ENCODE measurements at regions not wholly inside any gene's neighbourhood (a gene's known extent, or its start where the extent isn't known, plus 50 kb on each side); places are given as distances from the start of the nearest gene placed in this dataset.
"Not testable (repeated sequence)": the region's sequence is repeated elsewhere in the genome, so short reads cannot be mapped to it uniquely, and the experiment has no call there.

DNA sequence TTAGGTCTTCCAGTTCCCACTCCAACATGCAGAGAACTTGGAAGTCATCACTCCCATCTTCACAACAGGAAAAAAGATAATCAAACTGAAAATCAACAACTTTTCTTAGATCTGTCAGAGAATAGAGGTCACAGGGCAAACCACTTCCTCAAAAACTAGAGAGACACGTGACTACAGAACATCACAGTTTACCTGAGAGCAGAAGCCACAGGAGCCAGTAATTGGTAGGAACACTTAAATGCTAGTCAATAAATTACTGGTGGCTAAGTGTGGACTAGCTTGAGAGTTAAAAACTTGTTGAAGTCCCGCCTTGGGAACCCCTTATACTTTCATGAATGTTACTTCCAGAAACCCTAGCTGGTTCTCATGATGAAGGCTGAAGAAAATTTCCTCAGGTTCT is 81.1 kb downstream of the THSD1 start:
- DNase-seq, result not testable (repeated sequence)

DNA sequence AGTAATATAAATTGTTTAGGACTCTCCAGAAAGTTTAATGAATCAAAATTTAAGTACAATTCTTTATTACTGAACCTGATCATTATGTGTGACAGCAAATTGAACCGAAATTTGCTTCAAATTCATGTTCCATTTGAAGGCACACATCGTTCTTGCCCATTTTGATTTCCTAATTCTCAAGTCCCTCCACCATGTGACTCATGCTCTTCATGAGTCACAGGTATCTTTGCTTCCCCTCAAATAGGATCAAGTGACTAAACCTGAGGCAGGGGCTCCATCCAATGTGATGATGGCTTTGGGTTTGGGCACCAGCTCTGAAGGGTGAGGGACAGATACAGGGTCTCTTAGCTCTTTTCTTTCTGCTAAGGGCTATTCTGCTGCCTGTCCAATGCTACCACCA is 86.1 kb downstream of the THSD1 start:
- no peak for DNase-seq

DNA sequence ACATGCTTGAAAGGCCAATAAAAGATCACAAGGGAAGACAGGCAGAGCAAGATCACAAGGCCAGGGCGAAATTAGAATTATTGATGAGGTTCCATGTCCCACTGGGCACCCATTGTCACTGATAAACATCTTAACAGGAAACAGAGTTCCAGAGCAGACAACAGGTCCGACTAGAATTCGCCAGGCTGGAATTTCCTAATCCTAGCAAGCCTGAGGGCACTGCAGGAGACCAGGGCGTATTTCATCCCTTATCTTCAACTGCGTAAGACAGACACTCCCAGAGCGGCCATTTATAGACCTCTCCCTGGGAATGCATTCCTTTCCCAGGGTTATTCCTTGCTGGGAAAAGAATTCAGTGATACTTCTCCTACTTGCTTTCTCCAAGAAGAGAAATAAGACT is 96.1 kb downstream of the THSD1 start:
- DNase-seq, result not testable (repeated sequence)

DNA sequence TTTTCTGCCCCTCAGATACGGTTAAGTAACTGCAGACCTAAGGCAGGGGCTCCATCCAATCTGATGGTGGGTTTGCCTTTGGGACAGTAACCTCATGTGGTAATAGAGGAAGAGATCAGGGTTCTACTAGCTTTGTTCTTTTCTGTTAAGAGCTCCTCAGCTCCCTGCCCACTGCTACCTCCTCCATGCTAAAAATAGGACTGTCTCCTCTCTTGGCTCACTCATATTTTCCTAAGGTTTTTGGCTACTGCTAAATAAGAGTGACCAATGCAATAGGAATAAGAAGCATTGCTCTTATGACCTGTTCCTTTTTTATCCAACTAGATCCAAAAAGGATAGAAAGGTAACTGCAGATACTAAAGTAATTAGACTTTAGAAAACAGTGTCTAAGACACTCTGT is 99.6 kb downstream of the THSD1 start:
- DNase-seq, result not testable (repeated sequence)

DNA sequence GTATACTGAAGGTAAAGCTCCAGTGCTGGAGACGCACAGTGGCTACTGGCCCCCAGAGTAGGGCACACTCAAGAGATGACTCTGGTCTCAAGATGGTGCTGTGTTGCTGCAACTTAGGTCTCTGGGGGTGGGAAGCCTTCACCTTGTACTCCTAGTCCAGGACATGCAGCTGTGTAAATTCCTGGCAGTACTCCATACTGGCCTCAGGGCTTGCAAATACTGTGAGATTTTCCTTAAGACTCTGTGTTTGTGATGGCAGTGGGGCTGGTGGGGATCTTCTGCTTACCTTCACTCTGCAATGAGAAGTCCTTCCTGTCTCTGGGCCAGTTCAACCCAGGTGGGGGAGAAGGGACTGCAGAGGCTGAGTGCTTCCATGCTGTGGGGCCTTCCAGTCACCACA is 102.9 kb downstream of the THSD1 start:
- DNase-seq, result not testable (repeated sequence)

DNA sequence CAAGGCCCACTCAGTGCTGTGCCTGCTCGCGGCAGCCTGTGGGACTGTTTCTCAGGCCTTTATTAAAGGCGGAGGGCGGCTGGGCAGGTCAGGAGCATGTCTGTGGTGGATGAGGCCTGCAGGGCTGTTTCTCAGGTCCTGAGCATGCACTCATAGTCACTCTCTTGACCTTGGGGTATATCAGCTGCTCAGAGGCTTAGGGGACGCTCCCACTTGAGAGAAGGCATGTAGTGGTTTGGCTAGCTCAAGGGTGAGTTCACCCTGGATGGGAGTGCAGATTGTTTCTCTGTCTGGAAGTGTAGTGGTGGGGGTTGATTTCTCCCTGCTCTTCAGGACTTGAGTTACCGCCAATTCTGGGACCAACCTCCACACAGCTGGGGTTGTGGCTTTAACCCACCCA is 103.3 kb downstream of the THSD1 start:
- DNase-seq, result not testable (repeated sequence)

DNA sequence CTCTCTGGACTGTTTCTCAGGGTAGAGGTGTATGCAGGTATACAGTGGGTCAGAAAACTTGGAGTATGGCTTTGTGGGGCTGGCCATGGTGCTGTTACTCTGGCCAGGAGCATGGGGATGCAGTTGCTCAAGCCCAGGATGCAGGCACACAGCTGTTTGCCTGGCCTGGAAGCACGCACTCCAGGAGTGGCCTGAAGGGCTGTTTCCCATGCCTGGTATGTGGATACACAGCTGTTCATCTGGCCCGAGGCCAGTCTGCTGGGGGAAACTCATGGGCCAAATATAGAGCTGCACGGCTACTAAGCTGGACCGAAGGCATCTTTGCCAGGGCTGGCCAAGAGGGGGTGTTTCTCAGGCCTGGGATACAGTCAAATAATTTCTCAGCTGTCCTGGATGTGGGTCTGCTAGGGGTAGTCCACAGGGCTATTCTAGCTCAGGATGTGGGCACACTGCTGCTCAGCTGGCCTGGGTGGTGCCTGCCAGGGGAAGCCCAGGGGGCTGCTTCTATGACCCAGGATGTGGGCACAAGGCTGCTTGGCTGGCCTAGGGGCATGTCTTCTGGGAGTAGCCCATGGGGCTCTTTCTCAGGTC is 104.1 kb downstream of the THSD1 start:
- DNase-seq, result not testable (repeated sequence)

DNA sequence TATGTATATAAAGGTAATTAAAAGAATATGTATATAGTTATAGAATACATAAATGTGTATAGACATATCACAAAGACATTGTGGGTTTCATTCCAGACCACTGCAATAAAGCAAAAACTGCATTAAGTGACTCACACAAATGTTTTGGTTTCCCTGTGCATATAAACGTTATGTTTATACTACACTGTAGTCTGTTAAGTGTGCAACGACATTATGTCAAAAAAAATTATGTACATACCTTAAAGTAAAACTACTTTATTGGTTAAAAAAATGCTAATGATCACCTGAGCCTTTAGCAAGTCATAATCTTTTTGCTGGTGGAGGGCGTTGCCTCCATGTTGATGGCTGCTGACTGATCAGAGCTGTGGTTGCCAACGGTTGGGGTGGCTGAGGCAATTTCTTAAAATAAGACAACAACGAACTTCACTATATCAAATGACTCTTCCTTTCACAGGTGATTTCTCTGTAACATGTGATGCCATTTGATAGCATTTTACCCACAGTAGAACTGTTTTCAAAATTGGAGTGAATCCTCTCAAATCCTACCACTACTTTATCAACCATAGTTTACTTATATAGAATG is 107.8 kb downstream of the THSD1 start:
- DNase-seq, result not testable (repeated sequence)

DNA sequence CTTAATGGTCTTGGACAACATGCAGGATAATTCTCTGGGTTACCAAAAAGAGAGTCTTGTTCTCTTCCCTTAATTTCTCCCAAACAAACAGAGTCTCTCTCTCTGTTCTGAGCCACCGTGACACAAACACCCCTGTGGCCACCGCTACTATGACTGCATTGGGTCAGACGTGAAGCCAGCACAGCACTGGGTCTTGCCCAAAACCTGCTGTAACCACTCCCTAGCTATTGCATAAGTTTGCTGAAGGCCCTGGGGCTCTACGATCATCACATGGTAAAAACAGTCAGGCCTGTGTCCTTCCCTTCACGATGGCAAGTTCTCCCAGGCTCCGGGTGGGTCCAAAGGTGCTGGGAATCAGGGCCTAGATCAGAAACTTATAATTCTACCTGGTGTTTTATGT is 117.1 kb downstream of the THSD1 start:
- DNase-seq, result not testable (repeated sequence)

DNA sequence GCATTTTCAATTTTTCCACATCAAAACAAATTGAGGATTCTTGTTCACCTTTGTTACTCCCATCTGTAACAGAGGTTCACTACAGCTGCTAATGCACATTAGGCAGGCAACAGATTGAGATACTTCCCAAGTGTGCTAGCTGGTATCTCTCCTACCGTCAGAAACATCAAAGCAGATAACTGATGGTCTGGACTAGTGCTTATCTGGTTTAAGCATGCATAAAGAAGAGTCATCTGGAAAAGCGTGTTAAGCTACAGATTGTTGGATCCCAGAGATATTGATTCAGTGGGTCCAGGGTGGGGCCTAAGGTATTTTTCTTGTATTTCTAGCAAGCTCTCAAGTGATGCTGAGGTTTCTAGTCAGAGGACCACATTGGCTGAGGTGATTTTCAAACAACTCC is 122.0 kb upstream of the NEK3 start:
- DNase-seq, result not testable (repeated sequence)

DNA sequence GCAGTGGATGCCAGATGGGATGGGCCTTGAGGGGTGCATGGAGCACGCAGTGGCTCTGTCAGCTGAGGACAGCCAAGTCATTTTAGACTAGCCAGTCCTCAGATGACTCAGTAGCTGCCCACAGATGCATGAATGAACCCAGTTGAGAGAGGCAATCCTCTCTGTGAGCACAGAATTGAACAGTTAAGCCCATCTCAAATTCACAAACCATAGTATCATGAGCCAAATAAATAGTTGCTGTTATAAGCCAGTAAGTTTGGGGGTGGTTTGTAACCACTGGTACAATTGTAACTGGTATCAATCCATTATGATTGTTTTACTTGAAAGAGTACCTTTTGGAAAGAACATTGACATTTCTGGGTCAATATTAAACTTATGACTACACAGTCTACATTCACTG is 120.0 kb upstream of the NEK3 start:
- DNase-seq, result not testable (repeated sequence)

DNA sequence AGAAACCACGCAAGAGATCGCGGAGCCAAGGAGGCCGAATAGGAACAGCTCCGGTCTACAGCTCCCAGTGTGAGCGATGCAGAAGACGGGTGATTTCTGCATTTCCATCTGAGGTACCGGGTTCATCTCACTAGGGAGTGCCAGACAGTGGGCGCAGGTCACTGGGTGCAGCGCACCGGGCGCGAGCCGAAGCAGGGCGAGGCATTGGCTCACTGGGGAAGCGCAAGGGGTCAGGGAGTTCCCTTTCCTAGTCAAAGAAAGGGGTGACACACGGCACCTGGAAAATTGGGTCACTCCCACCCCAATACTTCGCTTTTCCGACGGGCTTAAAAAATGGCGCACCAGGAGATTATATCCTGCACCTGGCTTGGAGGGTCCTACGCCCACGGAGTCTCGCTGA is 94.9 kb upstream of the NEK3 start:
- DNase-seq, result not testable (repeated sequence)

DNA sequence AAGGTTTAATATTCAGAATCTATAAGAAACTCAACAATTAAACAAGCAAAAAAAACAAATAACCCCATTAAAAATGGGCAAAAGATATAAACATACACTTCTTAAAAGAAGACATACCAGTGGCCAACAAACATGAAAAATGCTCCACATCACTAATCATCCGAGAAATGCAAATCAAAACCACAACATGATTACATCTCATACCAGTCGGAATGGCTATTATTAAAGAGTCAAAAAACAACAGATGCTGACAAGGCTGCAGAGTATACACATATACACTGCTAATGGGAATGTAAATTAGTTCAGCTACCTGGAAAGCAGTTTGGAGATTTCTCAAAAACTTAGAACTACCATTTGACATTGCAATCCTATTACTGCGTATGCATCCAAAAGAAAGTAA is 81.4 kb upstream of the NEK3 start:
- DNase-seq, result not testable (repeated sequence)

DNA sequence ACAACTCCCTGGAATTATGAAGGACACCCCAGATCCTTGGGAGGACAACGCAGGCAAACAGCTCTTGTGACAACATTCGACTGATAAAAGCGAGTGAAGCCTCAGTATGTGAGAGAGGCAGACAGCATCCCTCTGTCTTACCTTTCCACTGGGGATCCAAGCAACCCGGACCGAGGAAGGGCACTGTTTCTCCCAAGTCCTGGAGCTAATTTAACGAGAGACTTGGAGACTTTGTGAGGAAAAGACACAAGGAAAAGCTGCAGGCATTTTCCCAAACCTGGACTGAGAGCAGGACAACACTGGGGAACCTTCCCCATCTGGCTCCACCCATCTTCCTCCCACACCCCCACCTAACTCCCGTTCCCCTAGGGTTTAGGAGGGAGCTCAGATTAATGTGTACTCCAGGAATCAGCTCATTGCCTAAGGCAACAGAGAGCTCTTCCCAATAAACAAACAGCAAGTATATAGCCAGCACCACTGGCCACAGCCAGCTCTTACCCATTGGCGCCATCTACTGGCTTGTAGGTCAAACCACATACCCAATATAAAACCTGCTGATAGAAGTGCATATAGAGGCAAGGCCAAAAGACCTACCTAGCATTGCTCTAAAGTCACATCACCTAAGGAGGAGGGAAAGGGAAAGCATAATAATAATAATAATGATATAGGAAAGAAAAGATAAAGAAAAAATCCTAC is 76.7 kb upstream of the NEK3 start:
- DNase-seq, result peak; percentile 58

DNA sequence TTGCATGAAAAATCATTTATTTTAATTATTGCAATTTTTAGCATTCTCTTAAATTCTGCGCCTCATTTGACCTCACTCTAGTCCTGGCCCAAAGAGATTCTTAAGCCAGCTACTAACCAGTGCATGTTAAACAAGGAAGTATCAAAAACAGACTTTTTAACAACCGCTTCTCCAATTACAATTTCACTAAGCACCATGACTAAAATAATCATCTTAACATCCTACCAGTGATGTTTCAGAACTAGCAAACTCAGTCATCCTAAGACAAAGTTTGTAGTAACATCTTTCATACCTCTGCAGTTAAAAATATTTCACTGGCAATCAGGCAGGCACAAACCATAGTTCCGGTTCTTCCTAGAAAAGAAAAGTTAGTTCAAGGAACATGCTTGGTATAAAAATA is 75.5 kb upstream of the NEK3 start:
- DNase-seq, result not testable (repeated sequence)

DNA sequence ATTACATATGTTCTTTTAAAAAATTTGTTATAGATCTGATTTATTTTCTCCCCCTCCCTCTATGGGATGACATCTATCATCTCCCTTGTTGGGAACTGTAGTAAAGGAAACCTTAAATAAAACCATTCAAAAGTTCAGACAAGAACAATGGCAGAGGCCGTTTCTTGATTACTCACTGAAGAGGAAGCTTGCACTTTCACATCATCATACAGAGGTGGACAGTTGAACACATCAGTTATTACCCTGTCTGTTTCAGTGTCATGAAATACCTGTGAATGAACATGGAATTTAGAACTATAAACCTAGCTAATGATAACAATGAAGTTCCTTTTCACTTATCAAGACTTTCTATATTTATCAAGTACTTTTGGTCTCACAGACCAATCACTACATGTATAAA is 63.7 kb upstream of the NEK3 start:
- DNase-seq, result not testable (repeated sequence)

DNA sequence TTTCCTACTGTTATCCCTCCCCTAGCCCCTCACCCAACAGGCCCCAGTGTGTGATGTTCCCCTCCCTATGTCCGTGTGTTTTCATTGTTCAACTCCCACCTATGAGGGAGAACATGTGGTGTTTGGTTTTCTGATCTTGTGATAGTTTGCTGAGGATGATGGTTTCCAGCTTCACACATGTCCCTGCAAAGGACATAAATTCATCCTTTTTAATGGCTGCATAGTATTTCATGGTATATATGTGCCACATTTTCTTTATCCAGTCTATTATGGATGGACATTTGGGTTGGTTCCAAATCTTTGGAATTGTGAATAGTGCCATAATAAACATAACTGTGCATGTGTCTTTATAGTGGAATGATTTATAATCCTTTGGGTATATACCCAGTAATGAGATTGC is 54.5 kb upstream of the NEK3 start:
- DNase-seq, result not testable (repeated sequence)

DNA sequence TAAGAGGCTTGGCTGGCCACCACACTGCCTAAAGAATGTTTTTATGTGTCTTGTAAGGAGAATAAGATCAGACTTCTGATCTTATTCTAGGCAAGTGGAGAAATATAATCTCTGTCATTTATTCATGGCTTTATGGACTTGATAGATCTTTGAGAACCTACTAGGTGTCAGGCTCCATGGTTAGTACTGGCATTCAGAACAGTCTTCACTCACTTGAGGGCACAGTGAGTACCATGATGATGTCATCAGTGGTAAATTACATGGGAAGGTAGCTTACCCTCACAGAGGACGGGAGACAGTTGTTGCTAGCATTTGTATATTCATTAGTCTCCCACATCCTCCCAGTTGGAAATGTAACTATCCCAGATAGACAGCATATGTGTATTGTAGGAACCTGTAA is 53.5 kb upstream of the NEK3 start:
- DNase-seq, result not testable (repeated sequence)

DNA sequence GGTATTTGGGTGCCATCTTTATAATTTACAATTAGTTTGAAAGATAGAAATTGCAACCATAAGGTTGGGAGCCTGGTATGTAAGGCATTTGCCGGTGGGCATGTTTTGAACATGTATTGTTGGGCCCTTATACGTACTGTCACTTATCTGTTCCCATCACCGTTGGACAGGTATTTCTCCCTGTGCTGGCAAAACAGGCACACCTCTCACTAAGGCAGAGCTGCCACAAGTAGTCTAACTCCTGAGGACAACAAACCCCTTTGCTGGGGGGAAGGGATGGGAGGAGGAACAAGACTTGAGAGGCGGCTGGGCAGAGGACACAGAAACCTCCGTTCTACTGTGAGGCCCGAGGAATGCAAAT is 52.0 kb upstream of the NEK3 start:
- DNase-seq, result not testable (repeated sequence)

DNA sequence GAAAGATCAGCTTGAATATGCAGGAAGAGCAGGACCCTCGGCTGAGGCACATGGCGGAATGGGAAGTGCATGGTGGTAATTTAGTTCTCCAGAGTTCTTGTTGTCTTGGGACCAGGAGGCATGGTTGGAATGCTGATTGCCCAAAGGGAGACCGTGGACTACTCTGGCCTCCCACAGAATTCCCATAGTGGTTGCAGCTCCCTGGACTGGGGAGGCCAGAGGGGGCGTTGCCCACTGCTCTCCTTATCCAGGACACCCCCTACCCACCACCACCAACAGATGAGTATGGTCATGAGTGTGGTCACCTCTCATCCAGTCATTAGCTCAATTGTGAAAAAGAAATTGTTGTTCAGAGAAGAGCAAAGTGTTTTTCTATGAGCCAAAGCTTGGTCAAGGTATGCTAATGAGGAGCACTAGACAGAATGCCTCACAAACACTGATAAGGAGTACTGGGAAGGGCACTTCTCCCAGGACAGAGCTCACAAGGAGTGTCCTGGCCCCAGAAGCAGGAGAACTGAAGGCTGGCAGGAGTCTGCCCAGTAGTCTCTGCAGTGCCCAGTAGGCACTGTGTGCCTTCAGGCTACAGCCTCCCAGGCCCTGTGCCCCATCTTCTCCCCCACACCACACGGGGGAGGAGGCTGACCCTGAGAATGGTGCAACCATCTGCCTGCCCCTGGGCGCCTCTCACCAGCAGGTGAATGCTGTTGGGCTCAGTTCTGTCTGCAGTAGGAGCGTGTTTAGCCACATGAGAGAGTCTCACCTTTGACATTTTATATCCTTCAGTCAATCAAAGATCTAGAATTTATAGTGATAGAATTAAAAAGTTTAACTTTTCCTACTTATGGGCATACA is 51.4 kb upstream of the NEK3 start:
- not testable (repeated sequence) for DNase-seq

Data from CD4-positive, alpha-beta T cell treated with Interleukin-4 for 4 hours (primary cell).